Astrocyte (in vitro differentiated cells and primary cell): ENCODE measurements at regions not wholly inside any gene's neighbourhood (a gene's known extent, or its start where the extent isn't known, plus 50 kb on each side); places are given as distances from the start of the nearest gene placed in this dataset.

Experiments
- DNase-seq: peaks from one replicate; pipeline ENCODE4 v3.0.0-alpha.2; 2010; ENCODE audit warnings: low read depth
- FAIRE-seq: peaks from 2 replicates; lab custom pipeline; 2011; peaks lifted over from hg19 to GRCh38; lab: Jason Lieb, UNC
- H2AFZ ChIP-seq: 2 replicates; pipeline ENCODE4 v1.6.0; 2012; ENCODE audit warnings: low read depth, low read length, inconsistent platforms
- H3K27ac ChIP-seq: 2 replicates; pipeline ENCODE4 v1.5.1; 2011; ENCODE audit warnings: low read depth, low read length, inconsistent platforms
- H3K27me3 ChIP-seq: 2 replicates; pipeline ENCODE4 v1.6.0; 2011; ENCODE audit warnings: low read length, inconsistent platforms; ENCODE audit not compliant: insufficient read depth
- H3K36me3 ChIP-seq: 2 replicates; pipeline ENCODE4 v1.5.1; 2011; ENCODE audit warnings: low read length, inconsistent platforms; ENCODE audit not compliant: insufficient read depth
- H3K4me1 ChIP-seq: 2 replicates; pipeline ENCODE4 v1.5.1; 2011; ENCODE audit warnings: low read length, inconsistent platforms; ENCODE audit not compliant: insufficient read depth
- H3K4me2 ChIP-seq: 2 replicates; pipeline ENCODE4 v1.6.0; 2012; ENCODE audit warnings: low read length, inconsistent platforms
- H3K4me3 ChIP-seq: 2 replicates; pipeline ENCODE4 v1.5.1; 2011; ENCODE audit warnings: low read depth, mild to moderate bottlenecking, low read length, inconsistent platforms; ENCODE audit not compliant: insufficient read depth
- H3K79me2 ChIP-seq: 2 replicates; pipeline ENCODE4 v1.6.0; 2012; ENCODE audit warnings: mild to moderate bottlenecking, low read length, inconsistent platforms; ENCODE audit not compliant: insufficient read depth
- H3K9ac ChIP-seq: 2 replicates; pipeline ENCODE4 v1.6.0; 2012; ENCODE audit warnings: mild to moderate bottlenecking, low read length, inconsistent platforms
- H3K9me3 ChIP-seq: 2 replicates; pipeline ENCODE4 v1.5.1; 2012; ENCODE audit warnings: low read depth, mild to moderate bottlenecking, low read length, inconsistent platforms; ENCODE audit not compliant: insufficient read depth
- H4K20me1 ChIP-seq: 2 replicates; pipeline ENCODE4 v1.6.0; 2012; ENCODE audit warnings: low read length, inconsistent platforms; ENCODE audit not compliant: insufficient read depth
- H3K27ac Mint-ChIP-seq: one replicate; pipeline ENCODE4 v1.8.0; 2021; ENCODE audit warnings: mild to moderate bottlenecking, mixed read lengths; ENCODE audit not compliant: unreplicated experiment
- H3K27me3 Mint-ChIP-seq: one replicate; pipeline ENCODE4 v1.8.0; 2021; ENCODE audit warnings: low read depth, mixed read lengths; ENCODE audit not compliant: unreplicated experiment
- H3K36me3 Mint-ChIP-seq: one replicate; pipeline ENCODE4 v1.8.0; 2021; ENCODE audit warnings: low read depth, mixed read lengths; ENCODE audit not compliant: unreplicated experiment
- H3K4me1 Mint-ChIP-seq: one replicate; pipeline ENCODE4 v1.8.0; 2021; ENCODE audit warnings: low read depth, mixed read lengths; ENCODE audit not compliant: unreplicated experiment
- H3K4me3 Mint-ChIP-seq: one replicate; pipeline ENCODE4 v1.8.0; 2021; ENCODE audit warnings: mild to moderate bottlenecking, moderate library complexity, mixed read lengths; ENCODE audit not compliant: unreplicated experiment
- H3K9me3 Mint-ChIP-seq: one replicate; pipeline ENCODE4 v1.8.0; 2021; ENCODE audit warnings: mild to moderate bottlenecking, mixed read lengths; ENCODE audit not compliant: unreplicated experiment
- CTCF ChIP-seq: IDR thresholded peaks from 2 replicates; pipeline ENCODE4 v1.5.1; 2011; ENCODE audit warnings: low read depth, mild to moderate bottlenecking, inconsistent platforms, low read length, moderate library complexity; ENCODE audit not compliant: insufficient read depth
- EZH2 ChIP-seq: IDR thresholded peaks from 2 replicates; pipeline ENCODE4 v1.6.1; 2012; ENCODE audit warnings: mild to moderate bottlenecking, low read length, inconsistent platforms; ENCODE audit not compliant: insufficient read depth

GRCh38 chr9:119841016-119841415 lies 471.8 kb upstream of the BRINP1 start:
- DNase-seq (no peak), FAIRE-seq (no peak)
- Mint-ChIP-seq H3K27ac (no peak overlapping the region), H3K4me1 (peaks cover 9% of the 10 kb centered on the region), H3K4me3 (no peak overlapping the region), H3K36me3 (no peaks in the 10 kb centered on the region), H3K9me3 (no peaks in the 10 kb centered on the region), H3K27me3 (peaks cover 7% of the 10 kb centered on the region)
- Histone ChIP-seq H3K9me3 (no peaks in the 10 kb centered on the region), H3K79me2 (no peaks in the 10 kb centered on the region), H3K27me3 (no peaks in the 10 kb centered on the region), H3K4me1 (peaks cover 3% of the 10 kb centered on the region), H3K27ac (no peak overlapping the region), H2AFZ (no peak overlapping the region), H3K36me3 (no peaks in the 10 kb centered on the region), H3K4me2 (no peak overlapping the region), H4K20me1 (no peaks in the 10 kb centered on the region), H3K9ac (no peak overlapping the region), H3K4me3 (no peak overlapping the region)
- TF ChIP-seq CTCF (no peak), EZH2 (no peak)

GRCh38 chr9:119839888-119840287 lies 470.7 kb upstream of the BRINP1 start:
- Mint-ChIP-seq H3K4me1 (peaks cover 9% of the 10 kb centered on the region), H3K27me3 (peaks cover 7% of the 10 kb centered on the region), H3K36me3 (no peaks in the 10 kb centered on the region), H3K27ac (no peak overlapping the region), H3K4me3 (no peak overlapping the region), H3K9me3 (no peaks in the 10 kb centered on the region)
- Histone ChIP-seq H3K36me3 (no peaks in the 10 kb centered on the region), H3K9me3 (no peaks in the 10 kb centered on the region), H3K27ac (no peak overlapping the region), H3K4me1 (peaks cover 3% of the 10 kb centered on the region), H3K4me2 (peak overlapping the region; percentile 15), H3K79me2 (no peaks in the 10 kb centered on the region), H4K20me1 (no peaks in the 10 kb centered on the region), H3K4me3 (no peak overlapping the region), H2AFZ (peak overlapping the region; percentile 50), H3K9ac (no peak overlapping the region), H3K27me3 (no peaks in the 10 kb centered on the region)
- FAIRE-seq (no peak), DNase-seq (peak; percentile 60)
- TF ChIP-seq EZH2, result no peak

GRCh38 chr9:119838210-119838609 lies 469.0 kb upstream of the BRINP1 start:
- H3K4me1 Mint-ChIP-seq, result peaks cover 9% of the 10 kb centered on the region

More at GRCh38 chr9:119838210-119838609, 469.0 kb upstream of the BRINP1 start:
- Histone ChIP-seq H3K27me3 (no peaks in the 10 kb centered on the region), H3K79me2 (no peaks in the 10 kb centered on the region), H3K9ac (no peak overlapping the region), H3K4me2 (no peak overlapping the region), H2AFZ (no peak overlapping the region), H3K4me1 (peaks cover 3% of the 10 kb centered on the region), H3K4me3 (no peak overlapping the region), H4K20me1 (no peaks in the 10 kb centered on the region), H3K27ac (no peak overlapping the region), H3K9me3 (no peaks in the 10 kb centered on the region), H3K36me3 (no peaks in the 10 kb centered on the region)
- TF ChIP-seq CTCF, result no peak
- no peak for DNase-seq
- Mint-ChIP-seq H3K27ac (no peak overlapping the region), H3K27me3 (peaks cover 3% of the 10 kb centered on the region), H3K9me3 (no peaks in the 10 kb centered on the region), H3K4me3 (no peak overlapping the region), H3K36me3 (no peaks in the 10 kb centered on the region)
- no peak for FAIRE-seq
